Activated CD4-positive, alpha-beta T cell treated with anti-CD3 and anti-CD28 coated beads, Interleukin-2, amount 50 U/mL, for 16 hours (primary cell): ENCODE measurements at regions not wholly inside any gene's neighbourhood (a gene's known extent, or its start where the extent isn't known, plus 50 kb on each side); places are given as distances from the start of the nearest gene placed in this dataset.
"Not testable (repeated sequence)": the region's sequence is repeated elsewhere in the genome, so short reads cannot be mapped to it uniquely, and the experiment has no call there.

Source experiments
- DNase-seq: peaks from one replicate; pipeline ENCODE4 v3.0.0-alpha.2; 2020

DNA sequence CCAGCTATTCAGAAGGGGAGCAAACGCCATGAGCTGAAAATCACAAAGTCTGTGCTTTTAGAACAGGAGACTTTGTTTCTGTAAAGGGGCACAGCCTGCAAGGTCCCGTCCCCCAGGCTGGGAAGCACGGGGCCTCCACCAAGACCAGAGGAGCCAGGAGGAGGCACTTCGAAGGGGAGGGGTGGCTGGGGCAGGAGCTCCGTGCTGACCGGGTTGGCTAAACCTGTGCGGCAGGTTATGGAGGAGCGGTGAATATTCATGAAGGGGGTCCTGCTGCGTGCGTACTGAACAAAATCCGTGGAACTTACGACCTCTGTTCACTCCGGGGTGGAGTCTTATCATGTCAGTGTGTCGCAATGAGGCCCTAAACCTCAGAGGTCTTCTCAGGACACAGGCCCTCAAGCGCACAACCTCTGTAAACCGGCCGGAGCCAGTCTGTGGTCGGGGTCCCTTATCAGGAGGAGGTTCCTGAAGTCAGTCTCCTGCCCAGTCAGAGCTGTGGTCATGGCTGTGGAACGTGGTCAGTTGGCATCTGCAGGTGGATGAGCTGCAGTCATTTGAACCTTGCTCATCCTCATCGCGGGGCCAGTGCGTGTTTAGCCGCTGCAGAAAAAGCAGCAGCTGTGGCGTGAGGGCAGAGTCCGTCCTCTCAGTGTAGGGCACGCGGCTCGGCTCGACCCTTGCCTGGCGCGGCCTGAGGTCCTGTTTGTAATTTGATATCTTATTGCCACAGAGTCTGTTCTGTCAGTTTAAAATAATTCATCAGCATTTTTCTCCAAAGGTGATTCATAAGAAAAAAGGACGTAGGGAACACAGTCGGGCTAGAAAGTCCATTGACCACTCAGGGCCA is 5507.7 kb upstream of the TPTE start:
- DNase-seq: not testable (repeated sequence)

- DNase-seq: not testable (repeated sequence)
These were observed 5506.2 kb upstream of the TPTE start for GRCh38 chr21:5015187-5015586.

- DNase-seq: not testable (repeated sequence)
These were observed 5502.3 kb upstream of the TPTE start for GRCh38 chr21:5019120-5019519.

GRCh38 chr21:5021815-5022214 is 5499.6 kb upstream of the TPTE start:
- DNase-seq: not testable (repeated sequence)

- not testable (repeated sequence) for DNase-seq
These were observed 5499.1 kb upstream of the TPTE start for GRCh38 chr21:5022254-5022653.

DNA sequence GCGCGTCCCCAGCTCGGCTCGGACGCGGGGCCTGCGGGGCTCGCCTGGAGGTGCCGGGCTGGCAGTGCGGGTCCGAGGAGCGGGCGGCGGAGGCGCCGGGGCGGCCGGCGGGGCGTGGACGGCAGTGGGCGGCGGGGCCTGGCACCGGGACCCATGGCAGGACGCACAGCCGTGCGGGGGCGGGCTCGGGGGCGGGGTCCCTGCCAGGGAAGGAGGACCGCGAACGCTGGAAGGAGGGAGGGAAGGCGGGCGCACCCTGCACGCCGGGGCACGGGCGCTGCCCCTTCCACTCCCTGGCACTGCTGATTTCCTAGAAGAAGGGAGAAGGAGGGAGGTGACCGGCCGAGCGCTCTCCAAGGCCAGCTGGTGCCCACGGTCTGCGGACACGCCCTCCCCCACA is 5498.6 kb upstream of the TPTE start:
- not testable (repeated sequence) for DNase-seq

DNA sequence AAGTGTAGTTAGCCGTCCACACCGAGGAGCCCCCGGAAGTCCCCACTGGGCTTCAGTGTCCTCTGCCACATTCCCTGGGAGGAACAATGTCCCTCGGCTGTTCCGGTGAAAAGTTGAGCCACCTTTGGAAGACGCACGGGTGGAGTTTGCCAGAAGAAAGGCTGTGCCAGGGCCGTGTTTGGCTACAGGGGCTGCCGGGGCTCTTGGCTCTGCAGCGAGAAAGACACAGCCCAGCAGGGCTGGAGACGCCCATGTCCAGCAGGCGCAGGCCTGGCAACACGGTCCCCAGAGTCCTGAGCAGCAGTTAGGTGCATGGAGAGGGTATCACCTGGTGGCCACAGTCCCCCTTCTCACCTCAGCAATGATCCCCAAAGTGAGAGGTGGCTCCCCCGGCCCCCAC is 5486.2 kb upstream of the TPTE start:
- DNase-seq: not testable (repeated sequence)

DNA sequence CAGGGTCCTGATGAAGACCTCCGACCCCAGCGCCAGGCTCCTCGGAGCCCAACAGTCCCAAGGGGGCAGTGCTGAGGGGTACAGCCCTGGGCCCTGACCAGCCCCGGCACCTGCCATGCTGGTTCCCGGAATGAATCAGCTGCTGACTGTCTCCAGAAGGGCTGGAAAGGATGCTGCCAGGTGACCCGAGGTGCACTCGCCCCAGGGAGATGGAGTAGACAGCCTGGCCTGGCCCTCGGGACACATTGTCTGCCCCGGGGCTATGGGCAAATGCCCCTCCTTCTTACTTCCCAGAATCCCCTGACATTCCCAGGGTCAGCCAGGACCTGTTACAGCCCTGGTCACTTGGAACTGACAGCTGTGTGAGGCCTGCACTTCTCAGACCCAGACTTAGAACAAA is 5485.8 kb upstream of the TPTE start:
- not testable (repeated sequence) for DNase-seq

- not testable (repeated sequence) for DNase-seq
These were observed 5483.6 kb upstream of the TPTE start for GRCh38 chr21:5037606-5038331.

- not testable (repeated sequence) for DNase-seq
These were observed 5481.5 kb upstream of the TPTE start for GRCh38 chr21:5039926-5040325.

GRCh38 chr21:5042583-5042982 is 5478.8 kb upstream of the TPTE start:
- not testable (repeated sequence) for DNase-seq

GRCh38 chr21:5044812-5045211 is 5476.6 kb upstream of the TPTE start:
- DNase-seq: not testable (repeated sequence)

DNA sequence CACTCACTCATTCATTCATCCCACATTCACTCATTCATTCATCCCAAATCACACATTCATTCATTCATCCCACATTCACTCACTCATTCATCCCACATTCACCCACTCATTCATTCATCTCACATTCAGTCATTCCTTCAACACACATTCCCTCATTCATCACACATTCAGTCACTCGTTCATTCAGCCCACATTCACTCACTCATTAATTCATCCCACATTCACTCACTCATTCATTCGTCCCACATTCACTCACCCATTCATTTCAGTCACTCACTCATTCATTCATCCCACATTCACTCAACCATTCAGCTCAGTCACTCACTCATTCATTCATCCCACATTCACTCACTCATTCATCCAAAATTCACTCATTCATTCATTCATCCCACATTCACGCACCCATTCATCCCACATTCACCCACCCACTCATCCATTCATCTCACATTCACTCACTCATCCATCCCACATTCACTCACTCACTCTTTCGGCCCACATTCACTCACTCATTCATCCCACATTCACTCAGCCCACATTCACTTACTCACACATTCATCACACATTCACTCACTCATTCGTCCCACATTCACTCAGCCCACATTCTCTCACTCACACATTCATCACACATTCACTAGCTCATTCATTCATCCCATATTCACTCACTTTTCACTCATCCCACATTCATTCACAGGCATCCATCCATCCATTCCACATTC is 5469.9 kb upstream of the TPTE start:
- DNase-seq: not testable (repeated sequence)

DNA sequence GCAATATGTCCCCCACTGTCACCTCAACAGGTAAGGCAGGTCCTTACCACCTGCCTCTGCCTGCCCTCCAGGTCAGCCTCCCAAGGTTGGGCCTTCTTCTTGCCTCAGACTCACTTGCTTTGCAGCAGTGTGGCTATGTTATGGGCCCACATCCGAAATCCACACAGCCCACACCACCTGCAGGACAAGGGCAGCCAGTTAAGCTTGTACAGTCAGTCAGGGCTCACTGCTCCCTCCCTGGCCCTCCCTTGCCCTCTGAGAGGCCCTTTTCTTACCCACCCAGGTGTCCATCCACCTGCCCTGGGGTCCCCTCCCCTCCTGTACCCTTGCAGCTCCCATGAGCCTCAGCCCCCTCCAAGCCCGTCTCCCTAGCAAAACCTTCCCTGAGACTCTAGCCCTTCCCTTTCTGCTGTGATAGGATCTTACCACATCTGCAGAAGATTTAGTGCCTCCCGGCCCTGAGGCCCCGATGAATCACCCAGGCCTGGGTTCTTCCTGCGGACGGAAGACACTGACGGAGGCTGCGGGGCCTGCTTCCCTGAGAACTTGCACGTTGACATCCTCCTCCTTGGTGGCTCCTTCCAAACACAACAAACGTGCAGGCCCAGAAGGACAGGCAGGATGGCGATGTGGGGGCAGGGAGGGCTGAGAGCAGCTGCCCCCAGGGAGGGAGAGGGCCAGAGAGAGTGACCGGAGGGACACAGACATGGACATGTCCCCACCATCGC is 5466.2 kb upstream of the TPTE start:
- DNase-seq: not testable (repeated sequence)

- not testable (repeated sequence) for DNase-seq
These were observed 5465.1 kb upstream of the TPTE start for GRCh38 chr21:5055996-5056962.

- DNase-seq: not testable (repeated sequence)
These were observed 5464.3 kb upstream of the TPTE start for GRCh38 chr21:5057077-5057476.

DNA sequence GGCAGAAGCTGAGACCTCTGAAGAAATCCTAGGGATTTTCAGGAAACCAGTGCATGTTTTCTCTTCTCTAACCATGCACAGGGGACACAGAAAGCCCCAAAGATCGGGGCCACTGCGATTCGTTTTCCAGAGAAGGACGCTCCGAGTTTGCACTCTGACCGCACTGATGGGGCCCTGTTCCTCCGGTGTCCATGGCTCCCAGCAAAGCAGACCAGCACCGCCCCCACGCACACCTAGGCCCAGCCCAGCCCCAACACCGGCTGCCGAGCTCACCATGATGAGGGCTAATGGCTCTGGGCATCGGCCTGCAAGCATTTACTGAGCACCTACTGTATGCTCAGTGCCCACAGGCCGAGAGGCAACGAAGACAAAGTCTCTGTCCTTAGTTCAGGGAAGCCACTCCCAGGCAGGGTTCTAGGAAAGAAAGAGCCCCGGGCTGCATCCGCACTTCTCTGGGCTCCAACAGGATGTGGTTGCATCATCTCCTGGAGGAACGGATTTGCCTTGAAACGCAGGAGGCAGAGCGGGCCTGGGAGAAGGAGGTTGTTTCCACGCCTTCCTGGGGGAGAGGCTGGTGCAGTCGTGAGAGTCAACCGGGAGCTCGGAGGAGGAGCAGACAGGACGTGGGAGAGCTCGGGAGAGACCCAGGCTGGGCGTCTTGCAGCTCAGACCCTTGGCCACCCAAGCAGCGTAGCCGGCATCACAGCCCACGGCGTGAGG is 5460.9 kb upstream of the TPTE start:
- DNase-seq: not testable (repeated sequence)

- DNase-seq: not testable (repeated sequence)
These were observed 5456.7 kb upstream of the TPTE start for GRCh38 chr21:5064581-5065142.

GRCh38 chr21:5065240-5066211 is 5455.9 kb upstream of the TPTE start:
- DNase-seq: peak; percentile 34
